Stimulated activated CD8-positive, alpha-beta memory T cell treated with anti-CD3 and anti-CD28 coated beads, Interleukin-7, amount 100 ng/mL, for 1 hour (primary cell): ENCODE measurements at regions not wholly inside any gene's neighbourhood (a gene's known extent, or its start where the extent isn't known, plus 50 kb on each side); places are given as distances from the start of the nearest gene placed in this dataset.

Experiments used
- DNase-seq, 2 donors: peaks; one replicate each; pipeline ENCODE4 v3.0.0-alpha.2; 2020; ENCODE audit warnings: low read depth in 2 of 2

DNA sequence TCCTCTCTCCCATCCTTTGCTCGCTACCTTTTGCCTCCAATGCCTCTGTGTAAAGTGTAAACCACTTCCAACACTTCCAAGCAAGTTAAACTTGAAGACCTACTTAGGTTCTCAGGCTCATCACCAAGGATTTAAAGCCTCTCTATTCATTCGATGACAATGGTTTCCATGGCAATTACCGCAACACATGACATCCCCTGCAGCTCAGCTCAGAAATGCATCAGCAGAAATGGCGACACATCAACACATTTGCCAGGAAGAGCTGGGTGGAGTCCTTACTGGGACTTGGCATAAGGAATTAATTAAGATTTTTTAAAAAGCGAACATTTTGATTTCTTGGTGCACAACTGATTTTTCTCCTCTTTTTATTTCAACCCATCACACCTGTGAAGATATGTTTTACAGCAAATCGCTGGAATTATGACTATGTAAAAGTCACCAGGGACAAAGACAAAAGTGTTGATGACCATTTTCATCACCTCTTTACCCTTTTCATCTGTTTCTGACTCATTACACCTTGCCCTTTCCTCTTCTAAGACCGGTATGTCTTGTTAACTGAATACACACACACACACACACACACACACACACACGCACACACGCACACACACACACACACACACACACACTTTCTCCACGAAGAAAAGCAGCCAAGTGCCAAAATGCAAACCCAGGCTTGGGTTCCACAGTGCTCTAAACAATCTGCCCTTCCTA lies 453.4 kb upstream of the CELF2 start:
- no peak for DNase-seq

DNA sequence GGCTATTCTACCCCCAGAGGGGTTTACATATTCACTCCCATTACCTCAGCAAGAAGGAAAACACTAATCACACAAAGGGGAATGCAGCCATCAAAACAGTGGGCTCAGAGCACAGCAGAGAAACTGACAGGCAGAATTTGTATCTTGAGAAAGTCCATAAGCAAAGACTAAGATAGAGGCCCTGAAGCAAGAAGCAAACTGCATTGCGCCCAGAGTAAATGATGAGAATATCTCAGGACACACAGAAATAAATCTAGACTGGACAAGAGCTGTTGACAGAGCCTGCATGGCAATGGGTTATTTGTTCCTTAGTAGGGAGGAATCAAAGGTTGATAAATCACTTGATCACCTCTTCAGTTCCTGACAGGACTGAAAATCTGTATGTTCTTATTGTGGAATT lies 440.7 kb upstream of the CELF2 start:
- no peak for DNase-seq

DNA sequence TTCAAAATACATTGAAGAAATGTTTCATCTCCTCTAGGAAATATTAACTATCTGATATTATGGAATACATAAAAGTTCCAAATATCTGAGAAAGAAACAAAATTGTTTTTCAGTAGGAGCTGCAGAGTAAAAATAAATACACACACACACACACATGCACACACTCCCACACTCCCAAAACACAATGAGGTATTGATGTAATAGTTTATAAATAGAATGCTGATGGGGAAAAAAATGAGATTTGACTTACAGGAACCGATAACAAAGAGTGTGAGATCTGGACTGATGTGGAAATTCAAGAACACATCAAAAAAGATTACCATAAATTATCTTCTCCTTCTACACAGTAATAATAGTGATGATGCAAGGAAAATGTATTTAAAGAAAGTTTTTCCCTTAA lies 438.0 kb upstream of the CELF2 start:
- no peak for DNase-seq

DNA sequence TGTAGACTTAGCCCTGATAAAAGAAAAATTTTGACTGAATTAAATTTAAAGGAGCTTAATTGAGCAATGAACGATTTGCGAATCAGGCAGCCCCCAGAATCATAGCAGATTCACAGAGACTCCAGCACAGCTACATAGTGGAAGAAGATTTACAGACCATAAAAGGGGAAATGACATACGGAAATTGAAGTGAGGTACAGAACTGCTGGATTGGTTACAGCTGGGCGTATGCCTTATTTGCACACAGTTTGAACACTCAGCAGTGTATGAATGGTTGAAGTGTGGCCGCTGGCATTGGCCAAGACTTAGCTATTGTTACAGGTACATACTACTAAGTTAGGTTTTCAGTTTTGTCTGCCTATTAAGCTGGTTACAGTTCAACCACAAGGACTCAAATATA lies 433.5 kb upstream of the CELF2 start:
- DNase-seq, result no peak

DNA sequence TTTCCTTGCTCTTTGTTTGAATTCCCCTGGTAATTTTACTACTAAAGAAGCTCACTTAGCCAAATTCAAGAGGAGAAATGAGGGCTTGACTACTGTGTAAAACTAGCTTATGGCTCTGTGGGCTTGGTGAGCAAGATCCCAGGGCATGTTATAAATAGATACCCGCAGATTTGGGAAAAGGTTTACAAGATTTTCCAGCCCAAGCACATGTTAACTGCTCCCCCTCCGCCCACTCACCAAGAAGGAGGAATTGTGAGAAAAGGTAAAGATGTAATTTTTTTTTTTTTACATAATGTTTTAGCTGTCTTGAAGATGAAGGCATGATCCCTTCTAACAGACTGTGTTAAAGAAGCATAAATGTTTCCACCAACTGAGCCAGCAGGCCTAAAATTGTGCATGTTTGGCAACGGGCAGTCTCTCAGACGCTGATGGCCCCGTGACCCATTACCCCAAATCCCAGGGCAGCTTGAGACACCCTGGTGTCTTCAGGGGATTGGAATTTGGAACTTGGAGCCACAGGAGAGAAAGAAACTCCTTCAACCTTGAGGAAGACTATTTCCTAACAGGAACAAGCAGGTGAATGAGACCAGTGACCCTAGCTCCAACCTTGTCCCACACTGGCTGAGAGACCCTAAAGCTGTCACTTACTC lies 429.8 kb upstream of the CELF2 start:
- DNase-seq, result no peak

DNA sequence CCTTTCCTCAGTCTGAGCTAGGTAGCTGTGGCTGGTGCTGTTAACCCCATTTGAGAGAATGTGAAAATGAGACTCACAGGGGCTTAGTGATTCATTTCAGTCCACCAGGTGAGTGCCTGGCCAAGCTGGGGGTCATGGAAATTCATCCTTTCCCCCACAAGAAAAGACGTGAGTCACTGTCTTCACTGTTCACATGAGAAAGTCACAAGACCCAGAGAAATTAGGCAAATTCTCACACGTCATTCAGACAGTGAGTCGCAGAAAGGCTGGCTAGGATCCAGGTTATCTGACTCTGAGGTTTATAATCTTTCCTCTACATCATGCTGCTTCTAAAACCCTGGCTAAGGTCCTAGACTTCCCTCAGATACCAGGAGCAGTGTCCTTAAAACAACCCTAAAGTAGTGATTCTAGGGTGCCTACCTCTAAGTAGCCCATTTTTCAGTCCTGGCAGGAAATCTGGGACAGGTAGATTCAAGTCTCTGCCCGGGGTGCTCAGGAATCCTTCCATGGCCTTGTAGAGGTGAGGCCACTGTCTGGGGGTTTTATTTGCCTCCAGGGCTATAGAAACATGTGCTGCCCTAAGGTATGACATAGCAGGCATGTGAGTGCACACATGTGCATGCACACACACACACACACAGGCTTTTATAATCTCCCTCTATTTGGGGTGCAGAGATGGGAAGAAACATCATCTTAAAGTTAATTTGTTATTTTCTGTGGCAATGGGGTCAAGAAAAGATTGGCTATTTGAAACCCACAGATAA lies 427.9 kb upstream of the CELF2 start:
- no peak for DNase-seq

DNA sequence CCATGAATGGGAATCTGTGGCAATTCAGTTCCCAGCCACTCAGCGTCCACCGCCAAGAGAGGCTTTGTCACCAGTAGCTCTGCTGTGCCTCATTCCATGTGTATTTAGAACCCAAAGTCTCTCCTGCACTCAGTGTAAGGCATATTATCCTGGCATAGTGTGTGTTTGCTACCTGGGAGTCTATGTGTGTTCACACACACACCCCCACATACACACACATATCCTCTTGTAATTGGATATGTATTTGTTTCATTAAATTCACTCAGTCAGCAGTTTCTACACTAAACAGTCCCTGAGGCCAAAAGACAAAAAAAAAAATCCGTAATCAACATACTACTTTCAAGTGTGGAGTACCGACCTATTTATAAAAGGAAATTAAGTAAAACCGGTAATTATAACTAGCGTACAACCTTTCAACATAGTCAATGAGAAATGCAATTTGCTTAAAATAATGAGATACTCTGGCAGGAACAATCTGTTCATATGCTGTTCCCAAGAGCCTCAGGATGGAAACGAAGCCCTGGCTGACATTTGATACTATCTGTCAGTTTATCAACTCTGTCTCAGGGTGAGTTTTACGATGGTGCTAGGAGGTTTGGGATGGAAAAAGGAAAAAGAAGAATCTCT lies 425.8 kb upstream of the CELF2 start:
- no peak for DNase-seq

DNA sequence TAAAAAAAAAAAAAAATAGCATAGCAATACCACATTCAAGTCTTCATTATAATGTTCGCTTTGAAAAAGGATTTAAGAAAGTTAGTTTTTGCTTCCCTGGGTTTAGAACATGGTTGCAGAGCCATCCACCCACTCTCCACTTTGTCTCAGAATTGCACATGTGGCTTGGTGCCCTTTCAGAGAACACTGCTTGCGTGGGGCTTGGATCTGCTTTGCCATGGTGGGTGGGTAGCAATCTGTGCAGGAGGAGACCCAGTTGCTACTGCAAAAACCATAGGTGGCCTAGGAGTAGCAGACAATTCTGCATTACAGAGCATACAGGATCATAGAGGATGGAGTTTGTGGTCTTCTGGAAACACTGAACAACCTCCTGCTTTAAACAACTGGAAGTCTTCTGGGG lies 421.4 kb upstream of the CELF2 start:
- no peak for DNase-seq

DNA sequence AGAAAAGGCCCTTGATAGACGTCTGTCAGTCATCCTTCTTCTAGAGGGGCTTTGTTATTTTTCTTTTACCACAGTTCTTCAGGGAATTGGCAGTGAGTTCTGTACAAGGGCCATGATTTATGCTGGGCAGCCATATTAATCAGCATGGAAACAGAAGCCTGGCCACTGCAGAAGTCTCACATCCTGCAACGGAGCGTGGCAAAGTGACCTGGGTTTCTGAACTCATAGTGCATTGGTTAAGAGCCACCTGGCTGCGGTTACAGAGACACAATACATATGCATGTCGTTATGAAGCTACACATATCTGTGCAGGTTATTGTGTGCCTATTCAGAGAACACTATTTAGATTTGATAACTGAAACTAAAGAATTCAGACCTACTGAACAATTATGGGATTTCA lies 419.4 kb upstream of the CELF2 start:
- no peak for DNase-seq

DNA sequence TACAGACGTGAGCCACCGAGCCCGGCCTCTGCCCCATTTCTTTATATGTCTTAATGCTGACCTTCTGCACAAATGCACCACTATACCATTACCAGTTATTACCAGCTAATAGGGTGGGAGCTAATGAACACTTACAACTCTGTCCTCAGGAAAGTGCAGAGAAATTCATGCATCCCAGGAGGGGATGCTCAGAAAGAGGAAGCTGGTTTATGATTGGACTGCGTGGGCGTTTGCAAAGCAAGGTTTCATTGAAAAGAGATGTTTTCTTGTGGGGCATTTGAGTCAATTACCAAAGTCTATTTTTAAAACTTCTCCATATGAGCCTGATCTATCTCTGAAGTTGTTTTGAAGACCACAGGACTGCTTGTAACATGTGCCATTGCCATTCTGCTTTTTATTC lies 417.7 kb upstream of the CELF2 start:
- DNase-seq, result no peak

DNA sequence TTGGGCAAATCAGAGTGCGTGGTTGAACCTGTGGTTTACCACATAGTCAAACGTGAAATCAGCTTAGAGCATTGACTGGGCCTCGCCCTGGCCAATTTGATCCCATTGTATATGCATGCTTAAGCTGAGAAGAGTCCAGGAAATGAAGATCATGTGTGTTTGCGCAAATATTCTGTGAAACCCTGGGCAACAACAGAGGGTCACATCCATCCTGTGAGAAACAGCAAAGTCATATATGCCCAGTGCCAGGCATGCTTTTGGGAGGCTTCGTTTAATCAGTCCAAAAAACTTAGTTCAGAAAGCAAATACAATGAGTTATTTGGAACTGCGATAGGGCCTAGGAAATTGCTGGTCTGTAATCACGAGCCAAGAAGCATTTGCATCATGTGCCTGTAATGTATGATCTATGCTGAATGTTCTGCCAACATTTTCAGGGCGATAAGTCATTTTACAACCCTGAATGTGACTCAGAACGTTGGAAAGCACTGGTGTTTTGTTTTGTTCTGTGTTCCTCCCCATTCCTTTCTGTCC lies 412.1 kb upstream of the CELF2 start:
- DNase-seq, result no peak

DNA sequence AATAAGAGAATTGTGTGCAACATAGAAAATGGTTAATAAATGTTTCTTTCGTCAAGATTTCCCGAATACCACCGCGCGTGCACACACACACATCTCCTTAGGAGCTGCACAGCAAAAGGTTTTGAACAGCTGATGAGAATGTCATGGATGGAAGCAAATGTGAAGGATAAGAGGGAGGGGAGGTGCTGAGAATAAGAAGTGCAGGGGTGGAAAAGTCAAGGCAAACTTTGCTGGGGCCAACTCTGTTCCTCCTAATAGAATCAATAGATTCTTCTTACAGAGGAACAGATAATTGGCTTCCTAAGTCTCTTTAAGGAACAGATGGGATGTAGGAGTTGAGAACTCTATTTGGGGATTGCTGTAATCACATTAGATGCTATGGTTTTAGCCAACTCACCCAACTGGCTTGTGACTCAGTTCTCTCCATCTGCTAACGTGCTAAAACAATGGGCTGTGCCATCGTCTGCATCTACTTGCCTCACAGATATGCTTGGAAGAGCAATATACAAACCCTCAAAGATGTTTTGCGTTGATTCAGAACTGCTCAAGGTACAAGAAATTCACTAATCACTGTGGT lies 408.2 kb upstream of the CELF2 start:
- DNase-seq, result no peak

DNA sequence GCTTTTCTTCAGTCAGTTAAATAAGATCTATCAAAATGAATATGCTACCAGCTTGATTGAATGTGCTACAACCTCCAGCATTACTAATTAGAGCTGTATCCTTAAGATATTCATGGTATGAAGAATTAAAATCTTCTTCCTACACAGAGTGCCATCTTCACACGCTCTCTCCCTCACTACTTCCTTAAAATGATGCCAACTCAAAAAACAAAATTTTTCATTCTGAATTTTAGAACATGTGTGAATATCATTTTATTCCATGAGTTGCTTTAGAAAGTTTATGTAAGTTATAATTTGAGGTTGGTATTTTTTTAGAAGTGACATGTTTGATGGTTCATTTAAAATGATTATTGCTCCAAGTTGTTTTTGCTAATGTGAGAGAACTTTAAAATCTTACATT lies 407.5 kb upstream of the CELF2 start:
- DNase-seq, result no peak

DNA sequence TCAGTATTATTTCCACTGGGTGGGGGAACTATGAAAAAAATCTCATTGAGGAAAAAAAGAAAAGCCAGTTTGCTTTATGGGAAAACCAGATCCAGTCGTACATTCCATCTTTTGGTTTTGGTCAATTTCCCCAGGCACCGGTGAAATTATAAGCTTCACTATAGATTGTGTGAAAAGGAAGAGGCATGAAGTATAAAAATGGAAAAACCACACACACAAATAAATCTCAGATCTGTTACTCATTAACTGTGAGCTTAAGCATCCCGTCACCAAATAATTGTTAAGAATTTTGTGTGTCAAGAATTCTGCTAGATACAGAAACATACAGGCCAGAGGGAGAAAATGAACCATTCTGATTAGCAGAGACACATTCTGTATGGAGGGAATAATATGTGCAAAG lies 405.5 kb upstream of the CELF2 start:
- DNase-seq, result no peak

DNA sequence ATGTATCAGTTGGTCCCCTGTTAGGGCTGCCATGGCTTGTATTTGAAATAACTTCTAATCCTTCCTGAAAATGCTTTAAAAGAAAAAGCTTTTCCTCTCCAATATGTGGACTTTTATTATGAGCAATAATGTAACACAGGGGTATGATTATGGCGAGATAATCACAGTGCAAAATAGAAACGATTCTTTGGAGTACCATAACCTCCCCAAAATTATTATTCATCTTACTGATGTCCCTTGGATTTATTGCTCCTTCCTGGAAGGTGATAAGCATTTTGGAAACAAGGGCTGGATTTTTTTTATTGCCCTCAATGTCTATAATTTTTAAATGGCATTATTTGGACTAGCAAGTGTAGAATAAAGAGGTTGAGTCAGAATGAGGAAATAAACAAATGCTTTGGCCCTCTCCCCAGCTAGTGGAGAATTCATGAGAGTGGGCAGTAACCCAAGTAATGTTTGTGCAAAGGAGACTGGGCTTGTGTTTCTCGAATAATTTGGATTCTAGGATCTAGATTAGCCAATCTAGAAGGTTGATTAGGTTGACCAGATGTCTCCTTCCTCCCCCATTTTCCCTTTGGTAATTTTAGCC lies 403.9 kb upstream of the CELF2 start:
- no peak for DNase-seq

DNA sequence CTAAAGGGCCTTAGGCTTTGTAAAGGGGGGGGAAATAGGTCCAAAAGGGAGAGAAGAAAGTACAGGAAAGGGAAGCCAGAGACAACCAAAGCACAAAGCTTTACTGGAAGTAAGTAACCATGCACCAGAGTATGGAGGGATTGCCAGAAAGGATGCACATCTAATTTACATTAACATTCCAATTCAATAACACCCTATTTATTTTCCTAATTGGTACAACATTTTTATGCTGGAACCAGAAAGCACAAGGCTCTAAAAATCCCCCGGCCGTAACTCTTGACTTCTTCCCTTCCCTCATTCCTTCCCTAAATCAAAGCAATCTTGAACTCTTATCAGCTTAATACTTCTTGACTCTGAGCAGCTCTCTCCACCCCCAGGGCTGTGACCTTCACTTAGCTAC lies 400.0 kb upstream of the CELF2 start:
- DNase-seq, result no peak

DNA sequence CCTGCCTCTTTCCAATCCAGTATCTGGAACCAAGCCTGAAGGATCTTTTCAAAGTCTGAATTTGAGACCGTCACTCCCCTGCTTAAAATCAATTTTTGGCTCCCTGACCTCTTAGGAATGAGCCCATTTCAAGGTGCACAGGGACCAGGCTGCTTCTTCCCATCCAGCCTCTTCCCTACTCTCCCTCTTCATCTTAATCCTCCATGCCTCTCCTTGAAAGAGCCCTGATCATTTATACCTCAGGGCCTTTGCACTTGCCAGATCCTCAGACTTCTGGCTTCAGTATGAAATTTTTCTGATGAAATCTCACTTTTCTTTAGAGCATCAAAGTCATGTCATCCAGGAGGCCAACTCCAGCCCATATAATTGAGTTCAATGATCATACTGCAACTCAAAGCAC lies 399.5 kb upstream of the CELF2 start:
- DNase-seq, result no peak

DNA sequence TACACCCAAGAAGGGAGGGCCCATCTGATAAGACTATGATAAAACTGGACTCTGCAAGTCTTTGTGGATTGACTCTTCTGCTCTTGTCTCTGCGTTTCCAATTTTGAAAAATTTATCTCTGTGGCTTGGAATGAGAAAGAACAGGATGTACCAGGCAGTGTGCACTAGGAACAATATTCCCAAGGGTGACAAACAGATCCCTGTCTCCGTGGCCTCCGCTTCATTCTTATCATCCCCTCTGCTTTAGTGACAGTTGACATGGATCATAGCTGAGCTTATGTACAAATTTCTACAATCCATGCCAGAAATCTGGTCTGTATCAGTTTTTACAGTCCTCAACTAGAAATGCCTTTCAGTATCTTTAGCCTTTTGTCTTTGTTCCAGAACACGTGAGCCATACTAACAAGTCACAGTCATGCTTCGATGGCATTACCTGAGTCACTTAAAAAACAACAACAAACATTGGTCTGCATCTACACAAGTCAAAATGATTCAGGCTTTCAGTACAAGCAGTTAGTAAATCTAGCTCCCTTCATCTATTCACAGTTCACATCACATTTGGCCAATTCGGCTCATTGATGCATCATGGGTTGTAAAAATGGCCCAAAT lies 393.6 kb upstream of the CELF2 start:
- no peak for DNase-seq

DNA sequence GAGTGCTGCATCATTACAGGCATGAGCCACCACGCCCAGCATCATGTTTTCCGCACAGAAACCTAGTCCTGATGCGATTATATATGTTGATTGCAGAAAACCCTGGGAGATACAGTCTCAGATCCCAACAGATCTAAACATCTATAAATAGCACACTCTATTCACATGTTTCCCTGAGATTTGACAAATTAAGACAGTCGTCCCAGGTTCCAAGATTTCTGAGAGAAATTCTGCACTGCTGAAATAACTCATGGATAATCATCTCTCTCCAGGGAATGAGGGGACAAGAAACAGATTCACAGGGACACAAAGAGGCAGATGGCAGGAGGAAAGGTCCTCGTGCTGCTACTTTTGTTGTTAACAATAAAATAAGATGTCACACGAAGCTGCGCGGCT lies 393.1 kb upstream of the CELF2 start:
- DNase-seq, result no peak

DNA sequence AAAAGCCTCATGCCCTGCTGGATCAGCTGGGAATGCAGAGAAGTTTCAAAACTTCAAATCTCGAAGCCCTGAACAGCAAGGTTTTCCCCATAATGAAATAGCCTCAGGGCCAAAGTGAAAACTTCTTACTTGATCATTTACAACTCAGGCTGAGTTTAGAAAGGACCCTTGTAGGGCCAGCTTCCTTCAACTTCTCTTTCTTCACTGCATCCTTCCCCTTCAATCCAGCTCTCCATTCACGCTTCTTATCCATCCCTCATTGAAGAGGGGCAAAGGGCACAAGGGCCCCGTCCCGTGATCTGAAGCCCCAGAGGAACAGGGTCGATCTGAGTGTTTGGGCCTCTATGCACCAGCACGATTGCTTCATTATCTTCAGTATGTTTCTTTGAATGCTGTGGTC lies 392.2 kb upstream of the CELF2 start:
- no peak for DNase-seq

DNA sequence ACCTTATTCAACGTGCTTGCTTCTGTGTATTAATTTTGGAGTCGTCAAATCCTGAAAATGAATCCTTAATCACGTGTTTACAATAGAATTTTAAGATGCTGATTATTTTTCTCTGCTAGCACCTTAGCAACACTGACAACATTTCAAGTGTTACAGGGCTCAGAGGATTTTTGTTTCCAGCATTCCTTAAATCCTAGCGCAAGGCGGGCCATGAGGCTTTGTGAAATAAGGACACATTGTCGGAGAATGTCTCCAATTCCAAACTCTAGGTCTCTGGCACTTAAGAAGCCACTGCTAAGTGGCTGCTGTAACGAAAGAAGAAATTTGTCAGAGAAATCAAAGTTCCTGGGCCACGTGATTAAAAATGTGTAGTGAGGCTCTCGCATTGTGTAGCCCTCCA lies 390.9 kb upstream of the CELF2 start:
- no peak for DNase-seq
